Neural progenitor cell (in vitro differentiated cells): ENCODE measurements at regions not wholly inside any gene's neighbourhood (a gene's known extent, or its start where the extent isn't known, plus 50 kb on each side); places are given as distances from the start of the nearest gene placed in this dataset.
A peak's percentile ranks its signal among the peaks of the same experiment; 100 is the strongest.

Source experiments
- DNase-seq: peaks from one replicate; pipeline ENCODE4 v3.0.0-alpha.2; 2016; ENCODE audit warnings: low spot score
- H2AFZ ChIP-seq: fragments of 200-600 bp; sonication (generic); replicated peaks from 2 replicates; pipeline ENCODE4 v1.6.1; 2016; ENCODE audit warnings: antibody characterized with exemption
- H3F3A ChIP-seq: fragments of 200-600 bp; sonication (generic); 2 replicates; pipeline ENCODE4 v1.6.1; 2016; ENCODE audit warnings: antibody characterized with exemption, low read depth
- H3K27ac ChIP-seq: fragments of 200-600 bp; sonication (generic); 2 replicates; pipeline ENCODE4 v1.5.1; 2016; ENCODE audit warnings: mild to moderate bottlenecking
- H3K27me3 ChIP-seq: fragments of 200-600 bp; sonication (generic); 2 replicates; pipeline ENCODE4 v1.6.1; 2016; ENCODE audit warnings: mild to moderate bottlenecking, moderate library complexity
- H3K36me3 ChIP-seq: fragments of 200-600 bp; sonication (generic); 2 replicates; pipeline ENCODE4 v1.5.1; 2016
- H3K4me1 ChIP-seq: fragments of 200-600 bp; sonication (generic); 2 replicates; pipeline ENCODE4 v1.6.1; 2016; ENCODE audit warnings: mixed run types
- H3K4me2 ChIP-seq: fragments of 200-600 bp; sonication (generic); 2 replicates; pipeline ENCODE4 v1.6.1; 2016
- H3K4me3 ChIP-seq: fragments of 200-600 bp; sonication (generic); 2 replicates; pipeline ENCODE4 v1.5.1; 2016
- H3K79me2 ChIP-seq: fragments of 200-600 bp; sonication (generic); 2 replicates; pipeline ENCODE4 v1.6.1; 2016; ENCODE audit warnings: low read depth
- H3K9ac ChIP-seq: fragments of 200-600 bp; sonication (generic); 2 replicates; pipeline ENCODE4 v1.6.1; 2016
- H3K9me3 ChIP-seq: fragments of 200-600 bp; sonication (generic); 2 replicates; pipeline ENCODE4 v1.5.1; 2016; ENCODE audit warnings: low read depth
- H4K20me1 ChIP-seq: fragments of 200-600 bp; sonication (generic); 2 replicates; pipeline ENCODE4 v1.6.1; 2016; ENCODE audit warnings: low read depth
- H3K27ac Mint-ChIP-seq: 3 replicates; pipeline ENCODE4 v1.8.0; 2021; ENCODE audit warnings: mixed read lengths
- H3K27me3 Mint-ChIP-seq: 2 replicates; pipeline ENCODE4 v1.8.0; 2022; ENCODE audit warnings: low read depth, mild to moderate bottlenecking, inconsistent platforms, moderate library complexity, mixed read lengths; ENCODE audit not compliant: insufficient read depth
- H3K36me3 Mint-ChIP-seq: 3 replicates; pipeline ENCODE4 v1.8.0; 2021; ENCODE audit warnings: mixed read lengths
- H3K4me1 Mint-ChIP-seq: 3 replicates; pipeline ENCODE4 v1.8.0; 2021; ENCODE audit warnings: mixed read lengths
- H3K4me3 Mint-ChIP-seq: 3 replicates; pipeline ENCODE4 v1.8.0; 2021; ENCODE audit warnings: mild to moderate bottlenecking, moderate library complexity, mixed read lengths
- H3K9me3 Mint-ChIP-seq: 3 replicates; pipeline ENCODE4 v1.8.0; 2020; ENCODE audit warnings: mixed read lengths
- CTCF ChIP-seq: fragments of 200-600 bp; sonication (generic); IDR thresholded peaks from 2 replicates; pipeline ENCODE4 v1.5.1; 2017; ENCODE audit warnings: antibody characterized with exemption, mild to moderate bottlenecking
- EZH2 ChIP-seq: fragments of 200-600 bp; sonication (generic); IDR thresholded peaks from 2 replicates; pipeline ENCODE4 v1.6.1; 2017; ENCODE audit warnings: antibody characterized with exemption, mild to moderate bottlenecking, moderate library complexity
- EZH2phosphoT487 ChIP-seq: fragments of 200-600 bp; sonication (generic); IDR thresholded peaks from 2 replicates; pipeline ENCODE4 v1.6.1; 2017; ENCODE audit warnings: antibody characterized with exemption

- H3K36me3 ChIP-seq, result no peaks in the 10 kb centered on the region
- H4K20me1 ChIP-seq, result no peaks in the 10 kb centered on the region
- Mint-ChIP-seq H3K27ac (no peak overlapping the region), H3K4me1 (peaks cover 13% of the 10 kb centered on the region), H3K36me3 (no peaks in the 10 kb centered on the region), H3K9me3 (no peaks in the 10 kb centered on the region), H3K4me3 (no peak overlapping the region), H3K27me3 (no peaks in the 10 kb centered on the region)
- H2AFZ ChIP-seq, result peak overlapping the region; percentile 34
- H3K79me2 ChIP-seq, result no peaks in the 10 kb centered on the region
- H3K27ac ChIP-seq, result no peak overlapping the region
- TF ChIP-seq EZH2 (no peak), EZH2phosphoT487 (no peak), CTCF (no peak)
- H3F3A ChIP-seq, result no peaks in the 10 kb centered on the region
- H3K4me3 ChIP-seq, result no peak overlapping the region
- no peaks in the 10 kb centered on the region for H3K9me3 ChIP-seq
- no peaks in the 10 kb centered on the region for H3K4me1 ChIP-seq
- no peak overlapping the region for H3K9ac ChIP-seq
- no peaks in the 10 kb centered on the region for H3K27me3 ChIP-seq
- DNase-seq, result no peak
- H3K4me2 ChIP-seq, result no peak overlapping the region
Observed at GRCh38 chr2:66926594-66927112, 470.5 kb upstream of the ETAA1 start.

- H3K9me3 Mint-ChIP-seq, result no peaks in the 10 kb centered on the region
- Histone ChIP-seq H3K27ac (no peak overlapping the region), H4K20me1 (no peaks in the 10 kb centered on the region), H3K79me2 (no peaks in the 10 kb centered on the region), H3F3A (no peaks in the 10 kb centered on the region), H2AFZ (no peak overlapping the region), H3K4me1 (no peaks in the 10 kb centered on the region), H3K9ac (no peak overlapping the region), H3K27me3 (no peaks in the 10 kb centered on the region), H3K36me3 (no peaks in the 10 kb centered on the region), H3K4me3 (no peak overlapping the region), H3K4me2 (no peak overlapping the region), H3K9me3 (no peaks in the 10 kb centered on the region)
- TF ChIP-seq EZH2 (no peak), CTCF (no peak), EZH2phosphoT487 (no peak)
- no peaks in the 10 kb centered on the region for H3K36me3 Mint-ChIP-seq
- no peak for DNase-seq
- no peaks in the 10 kb centered on the region for H3K27me3 Mint-ChIP-seq
- H3K4me1 Mint-ChIP-seq, result peaks cover 13% of the 10 kb centered on the region
- H3K27ac Mint-ChIP-seq, result no peak overlapping the region
- no peak overlapping the region for H3K4me3 Mint-ChIP-seq
Observed at GRCh38 chr2:66929632-66930338, 467.3 kb upstream of the ETAA1 start.

GRCh38 chr2:66930339-66931220 is 466.6 kb upstream of the ETAA1 start:
- peaks cover 13% of the 10 kb centered on the region for H3K4me1 Mint-ChIP-seq
- H3K4me3 Mint-ChIP-seq, result no peak overlapping the region
- H3K27ac Mint-ChIP-seq, result no peak overlapping the region
- Histone ChIP-seq H3F3A (no peaks in the 10 kb centered on the region), H3K9ac (no peak overlapping the region), H3K27ac (no peak overlapping the region), H3K9me3 (no peaks in the 10 kb centered on the region), H3K27me3 (no peaks in the 10 kb centered on the region), H3K36me3 (no peaks in the 10 kb centered on the region), H4K20me1 (no peaks in the 10 kb centered on the region), H2AFZ (no peak overlapping the region), H3K79me2 (no peaks in the 10 kb centered on the region), H3K4me2 (no peak overlapping the region), H3K4me1 (no peaks in the 10 kb centered on the region), H3K4me3 (no peak overlapping the region)
- no peaks in the 10 kb centered on the region for H3K36me3 Mint-ChIP-seq
- no peaks in the 10 kb centered on the region for H3K27me3 Mint-ChIP-seq
- no peaks in the 10 kb centered on the region for H3K9me3 Mint-ChIP-seq
- DNase-seq, result no peak
- no peak for TF ChIP-seq CTCF
- no peak for TF ChIP-seq EZH2phosphoT487
- TF ChIP-seq EZH2, result no peak
